ENCODE measurements at regions not wholly inside any gene's neighbourhood (a gene's known extent, or its start where the extent isn't known, plus 50 kb on each side); places are given as distances from the start of the nearest gene placed in this dataset.
"Not testable (repeated sequence)": the region's sequence is repeated elsewhere in the genome, so short reads cannot be mapped to it uniquely, and the experiment has no call there.

- TF ChIP-seq CTCF, POLR2A (IDR thresholded peaks at IDR 0.05): not testable (repeated sequence)
These were observed 206.7 kb downstream of the RTP5 start for GRCh38 chr2:242076184-242076583.
